Amniotic stem cell (primary cell): ENCODE measurements at regions not wholly inside any gene's neighbourhood (a gene's known extent, or its start where the extent isn't known, plus 50 kb on each side); places are given as distances from the start of the nearest gene placed in this dataset.
"Not testable (repeated sequence)": the region's sequence is repeated elsewhere in the genome, so short reads cannot be mapped to it uniquely, and the experiment has no call there.

Experiments used
- DNase-seq: peaks from one replicate; lab custom pipeline; 2025; lab: John Stamatoyannopoulos, UW

DNA sequence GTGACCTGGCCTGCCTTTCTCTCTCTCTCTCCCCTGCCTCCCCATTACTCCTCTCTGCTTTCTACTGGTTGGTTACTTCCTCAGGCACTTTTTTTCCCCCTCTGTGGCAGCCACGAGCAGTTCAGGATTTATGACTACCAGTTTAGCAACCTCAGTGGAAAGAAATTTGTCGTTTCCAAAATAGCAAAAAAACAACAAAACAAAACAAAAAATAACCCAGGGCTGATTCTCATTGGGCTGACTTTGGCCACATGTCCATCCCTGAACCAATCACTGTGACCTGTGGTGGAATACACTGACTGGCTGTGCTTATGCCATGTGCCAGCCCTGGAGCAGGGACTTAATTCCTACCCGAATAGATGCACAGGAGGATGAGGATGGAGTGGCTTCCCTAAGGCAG is 137.4 kb downstream of the TFAP2C start:
- no peak for DNase-seq

GRCh38 chr20:56769921-56770600 is 141.0 kb downstream of the TFAP2C start:
- DNase-seq = no peak

DNA sequence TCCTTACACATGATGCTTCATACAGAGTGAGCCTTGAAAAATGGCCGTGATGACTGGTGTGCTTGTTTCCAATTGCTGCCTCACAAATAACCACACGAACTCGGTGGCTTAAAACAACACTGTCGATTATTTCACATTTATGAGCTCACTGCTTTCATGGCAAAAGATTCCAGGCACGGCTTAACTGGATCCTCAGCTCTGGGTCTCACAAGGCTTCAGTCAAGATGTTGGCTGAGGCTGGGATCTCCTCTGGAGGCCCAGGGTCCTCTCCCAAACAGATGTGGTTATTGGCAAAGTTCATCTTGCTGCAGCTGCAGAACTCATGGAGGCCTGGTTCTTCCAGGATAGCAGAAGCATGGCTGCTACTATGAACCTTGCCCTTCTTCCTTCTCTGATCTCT is 144.6 kb downstream of the TFAP2C start:
- no peak for DNase-seq

DNA sequence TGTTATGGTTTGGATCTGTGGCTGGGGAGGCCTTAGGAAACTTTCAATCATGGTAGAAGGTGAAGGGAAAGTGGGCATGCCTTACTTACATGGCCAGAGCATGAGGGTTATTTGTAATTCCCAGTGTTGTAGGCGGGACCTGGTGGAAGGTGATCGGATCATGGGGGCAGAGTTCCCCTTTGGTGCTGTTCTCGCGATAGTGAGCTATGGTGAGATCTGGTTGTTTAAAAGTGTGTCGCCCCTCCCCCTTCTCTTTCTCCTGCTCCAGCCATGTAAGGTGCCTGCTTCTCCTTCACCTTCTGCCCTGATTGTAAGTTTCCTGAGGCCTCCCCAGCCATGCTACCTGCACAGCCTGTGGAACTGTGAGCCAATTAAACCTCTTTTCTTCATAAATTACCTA is 145.8 kb downstream of the TFAP2C start:
- no peak for DNase-seq

GRCh38 chr20:56776345-56776744 is 147.2 kb downstream of the TFAP2C start:
- DNase-seq = no peak

GRCh38 chr20:56778765-56779195 is 149.7 kb downstream of the TFAP2C start:
- DNase-seq = no peak

- DNase-seq = no peak
Measured at GRCh38 chr20:56779452-56780143, 150.5 kb downstream of the TFAP2C start.

DNA sequence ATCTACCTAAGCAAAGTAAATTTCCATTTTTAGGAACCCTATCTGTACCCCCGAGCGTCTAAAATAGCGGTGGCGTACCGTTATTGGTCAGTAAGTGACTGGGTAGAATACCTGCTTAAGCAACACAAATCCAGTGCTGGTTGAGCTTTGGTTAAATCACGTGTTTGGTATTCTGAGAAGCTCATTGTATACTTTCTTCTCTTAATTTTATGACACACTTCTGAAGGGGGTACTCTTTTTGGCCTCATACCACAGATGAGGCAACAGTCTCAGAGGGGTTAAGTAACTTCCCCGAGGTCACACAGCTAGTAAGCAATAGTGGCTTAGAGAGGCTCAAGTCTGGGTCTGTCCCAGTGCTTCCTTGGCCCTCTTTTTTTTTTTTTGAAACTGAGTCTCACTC is 151.2 kb downstream of the TFAP2C start:
- no peak for DNase-seq

DNA sequence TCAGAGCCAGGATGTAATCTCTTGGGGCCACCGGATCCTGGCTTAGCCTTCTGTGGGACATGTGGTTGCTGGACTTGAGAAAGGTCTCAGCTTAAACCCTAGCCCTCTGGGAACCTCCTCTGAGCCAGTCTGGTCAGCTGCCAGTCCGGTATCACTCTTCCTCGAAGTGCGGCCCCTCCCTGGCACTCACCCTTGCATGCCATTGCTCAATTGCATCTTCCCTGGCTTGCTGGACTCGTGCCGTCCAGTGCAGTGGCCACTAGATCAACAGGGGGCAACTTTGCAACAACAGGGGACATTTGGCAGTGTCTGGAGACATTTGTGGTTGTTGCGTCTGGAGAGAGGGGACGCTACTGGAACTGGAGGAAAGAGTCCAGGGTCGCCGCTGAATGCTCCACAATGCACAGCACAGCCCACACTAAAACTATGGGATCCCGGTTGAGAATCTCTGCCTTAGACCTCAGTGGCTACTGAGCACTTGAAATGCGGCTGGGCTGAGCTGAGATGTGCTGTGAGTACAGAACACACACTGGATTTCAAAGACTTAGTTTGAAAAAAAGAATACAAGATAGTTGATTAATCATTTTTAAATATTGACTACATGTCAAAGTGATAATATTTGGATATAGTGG is 152.1 kb downstream of the TFAP2C start:
- DNase-seq = no peak

DNA sequence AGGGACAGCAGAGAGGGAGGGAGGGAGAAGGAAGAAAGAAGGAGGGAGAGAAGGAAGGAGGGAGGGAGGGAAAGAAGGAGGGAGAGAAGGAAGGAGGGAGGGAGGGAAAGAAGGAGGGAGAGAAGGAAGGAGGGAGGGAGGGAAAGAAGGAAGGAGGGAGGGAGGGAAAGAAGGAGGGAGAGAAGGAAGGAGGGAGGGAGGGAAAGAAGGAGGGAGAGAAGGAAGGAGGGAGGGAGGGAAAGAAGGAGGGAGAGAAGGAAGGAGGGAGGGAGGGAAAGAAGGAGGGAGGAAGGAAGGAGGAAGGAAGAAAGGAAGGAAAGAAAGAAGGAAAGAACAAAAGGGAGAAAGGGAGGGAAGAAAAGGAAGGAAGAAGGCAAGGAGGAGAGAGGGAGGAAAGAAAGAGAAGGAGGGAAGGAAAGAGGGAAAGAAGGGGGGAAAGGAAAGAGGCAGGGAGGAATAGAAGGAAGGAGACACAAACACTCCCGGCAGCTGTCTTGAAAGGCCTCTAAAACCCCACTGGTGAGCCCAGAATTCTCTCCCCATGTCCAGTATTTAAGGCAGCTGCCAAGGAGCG is 153.0 kb downstream of the TFAP2C start:
- not testable (repeated sequence) for DNase-seq

DNA sequence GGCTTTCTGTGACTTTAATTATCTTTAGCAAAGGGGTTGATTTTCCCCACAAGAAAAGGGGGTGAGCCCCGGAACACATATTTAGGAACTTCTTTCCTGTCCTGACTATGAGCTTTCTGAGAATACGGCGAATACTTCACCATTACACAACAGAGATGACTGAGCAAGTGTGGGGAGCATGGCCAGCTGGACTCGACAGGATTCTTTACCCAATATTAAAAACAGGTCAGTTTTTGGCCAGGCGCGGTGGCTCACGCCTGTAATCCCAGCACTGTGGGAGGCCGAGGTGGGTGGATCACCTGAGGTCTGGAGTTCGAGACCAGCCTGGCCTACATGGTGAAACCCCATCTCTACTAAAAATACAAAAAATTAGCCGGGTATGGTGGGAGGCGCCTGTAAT is 153.7 kb downstream of the TFAP2C start:
- not testable (repeated sequence) for DNase-seq

- no peak for DNase-seq
Measured at GRCh38 chr20:56783826-56784225, 154.7 kb downstream of the TFAP2C start.

GRCh38 chr20:56786503-56786902 is 157.4 kb downstream of the TFAP2C start:
- DNase-seq = no peak

- DNase-seq = peak; percentile 37
Measured at GRCh38 chr20:56788041-56788670, 159.1 kb downstream of the TFAP2C start.

DNA sequence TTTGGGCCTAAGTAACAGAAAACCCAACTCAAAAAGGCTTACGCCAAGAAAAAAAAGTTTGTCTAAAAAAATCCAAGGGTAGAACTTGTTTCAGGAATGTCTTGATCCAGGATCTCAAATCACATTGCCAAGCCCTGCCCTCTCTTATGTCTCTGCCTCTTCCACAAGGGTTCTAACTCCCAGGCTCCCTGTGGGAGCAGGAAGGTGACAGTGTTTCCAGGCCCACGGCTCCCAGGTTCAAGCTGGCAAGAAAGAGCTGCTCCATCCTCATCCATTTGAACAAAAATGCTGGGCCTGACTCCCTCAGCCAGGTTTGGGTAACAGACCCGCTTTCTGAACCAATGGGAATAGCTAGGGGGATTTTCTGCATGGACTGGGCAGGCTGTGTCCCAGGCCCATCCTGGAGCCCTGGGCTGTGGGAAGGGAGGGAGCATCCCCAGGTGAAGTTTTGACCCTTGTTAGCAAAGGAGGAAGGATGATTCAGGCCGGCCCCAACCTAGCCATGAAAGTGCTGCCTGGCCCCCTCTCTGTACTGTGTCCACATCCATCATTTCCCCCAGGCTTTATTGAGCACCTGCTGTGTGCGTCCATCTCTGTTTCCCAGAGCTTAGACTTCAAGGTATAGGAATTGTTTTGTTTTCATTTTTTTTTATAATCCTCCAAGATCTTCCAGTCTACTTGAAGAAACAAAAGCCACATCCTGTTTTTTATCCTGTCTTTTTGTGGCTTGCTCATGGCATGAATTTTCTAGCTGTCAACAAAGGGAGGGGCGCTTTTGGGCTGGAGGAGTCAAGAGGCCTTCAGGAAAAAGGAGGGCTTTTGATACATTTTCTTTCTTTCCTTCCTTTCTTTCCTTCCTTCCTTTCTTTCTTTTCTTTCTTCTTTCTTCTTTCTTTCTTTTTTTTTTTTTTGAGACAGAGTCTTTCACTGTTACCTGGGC is 159.8 kb downstream of the TFAP2C start:
- no peak for DNase-seq

DNA sequence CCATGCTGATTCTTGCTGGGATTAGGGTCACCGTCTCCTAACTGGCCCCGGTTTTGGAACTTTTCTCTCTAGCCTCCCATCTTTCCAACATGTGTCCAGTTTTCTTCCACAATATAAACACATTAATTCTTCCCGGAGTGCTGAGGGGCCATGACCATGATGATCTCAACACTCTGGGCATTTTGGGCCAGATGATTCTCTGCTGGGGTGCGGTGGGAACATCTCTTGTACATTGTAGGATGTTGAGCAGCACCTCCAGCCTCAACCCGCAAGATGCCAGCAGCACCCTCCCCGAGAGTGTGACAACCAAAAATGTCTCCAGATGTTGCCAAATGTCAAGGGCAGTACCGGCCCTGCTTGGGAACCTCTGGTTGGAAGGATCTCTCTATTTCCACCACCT is 164.8 kb downstream of the TFAP2C start:
- DNase-seq = no peak

DNA sequence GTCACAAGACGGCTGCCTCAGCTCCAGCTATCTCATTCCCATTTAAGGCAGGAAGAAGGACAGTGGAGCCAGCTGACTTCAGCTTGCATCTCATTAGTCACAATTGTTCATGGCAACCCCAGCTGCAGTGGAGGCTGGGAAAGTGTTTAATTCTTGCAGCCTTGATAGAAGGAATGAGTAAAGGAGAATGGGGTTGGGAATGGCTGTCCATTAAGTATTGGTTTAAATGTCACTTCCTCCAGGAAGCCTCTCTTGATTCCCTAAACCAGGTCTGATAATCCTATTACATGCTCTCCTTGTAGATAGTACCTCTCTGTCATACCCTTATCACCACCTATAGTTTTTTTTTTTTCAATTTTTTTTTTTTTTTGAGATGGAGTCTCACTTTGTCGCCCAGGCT is 166.4 kb downstream of the TFAP2C start:
- DNase-seq = no peak

DNA sequence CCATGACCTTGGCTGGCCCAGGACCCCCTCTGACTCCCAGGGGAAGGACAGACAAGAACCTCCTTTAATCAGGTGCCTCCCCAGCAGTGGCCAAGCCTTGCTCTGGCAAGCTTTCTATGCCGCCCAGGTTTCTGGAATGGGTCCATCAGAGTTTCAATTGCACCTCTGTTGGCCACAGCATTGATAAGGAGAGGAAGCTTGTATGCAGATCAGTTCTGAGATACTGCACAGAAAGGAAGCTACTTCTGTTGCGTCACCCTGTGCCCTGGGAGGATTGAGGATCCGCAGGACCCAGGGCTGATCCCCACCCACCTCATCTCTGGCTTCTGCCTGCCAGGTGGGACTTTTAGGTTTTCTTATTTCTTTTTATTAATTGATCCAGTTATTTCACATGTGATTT is 167.2 kb downstream of the TFAP2C start:
- DNase-seq = no peak

DNA sequence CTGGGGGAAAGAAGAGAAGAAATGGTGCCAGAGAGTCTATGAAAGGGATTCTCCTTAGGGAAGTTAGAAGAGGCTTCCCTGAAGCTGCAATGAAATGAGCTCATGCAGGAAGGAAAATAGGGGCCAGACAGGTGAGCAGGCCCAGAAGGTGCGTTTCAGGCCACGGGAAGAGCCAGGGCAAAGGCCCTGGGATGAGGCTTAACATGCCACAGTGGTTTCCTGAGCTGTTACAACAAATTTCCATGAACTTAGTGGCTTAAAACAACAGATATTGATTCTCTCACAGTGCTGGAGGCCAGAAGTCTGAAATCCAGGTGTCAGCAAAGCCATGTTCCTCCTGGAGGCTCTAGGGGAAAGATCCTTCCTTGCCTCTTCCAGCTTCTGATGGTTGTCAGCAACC is 167.9 kb downstream of the TFAP2C start:
- no peak for DNase-seq

DNA sequence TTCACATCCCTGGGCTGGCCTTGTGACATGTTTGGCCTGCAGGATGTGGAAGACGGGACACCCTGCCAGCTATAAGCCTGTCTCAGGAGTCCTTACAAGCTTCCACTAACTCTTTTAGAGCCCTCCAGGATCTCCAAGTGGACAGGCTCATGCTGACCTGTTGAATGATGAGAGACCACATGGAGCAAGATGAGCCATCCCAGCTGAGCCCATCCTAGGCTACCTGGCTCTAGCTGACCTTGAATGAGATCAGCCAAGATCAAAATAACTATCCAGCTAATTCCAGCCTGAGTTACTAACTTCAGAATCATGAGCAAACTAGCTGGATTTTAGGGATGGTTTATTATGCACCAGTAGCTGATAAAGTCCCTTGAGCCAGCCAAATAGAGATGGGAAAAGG is 169.5 kb downstream of the TFAP2C start:
- DNase-seq = no peak

DNA sequence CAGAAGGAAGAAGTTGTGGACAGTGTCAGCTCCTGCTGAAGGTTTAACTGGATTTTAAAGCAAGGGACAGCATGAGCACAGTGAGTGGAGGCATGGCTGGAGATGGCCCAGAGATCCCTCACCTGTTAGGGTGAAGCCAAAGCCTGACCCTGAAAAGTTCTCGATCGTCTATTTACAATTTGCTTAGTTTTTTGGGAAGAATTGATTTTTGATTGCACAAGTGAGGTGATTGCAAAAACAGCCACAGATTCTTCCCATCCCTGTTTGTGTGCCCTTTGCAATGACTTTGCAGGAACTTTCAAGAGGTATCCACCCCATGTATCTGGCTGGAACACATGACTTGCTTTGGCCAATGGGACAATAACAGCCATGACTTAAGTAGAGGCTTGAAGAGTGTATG is 170.1 kb downstream of the TFAP2C start:
- no peak for DNase-seq
